HepG2 (cell line): ENCODE measurements at regions not wholly inside any gene's neighbourhood (a gene's known extent, or its start where the extent isn't known, plus 50 kb on each side); places are given as distances from the start of the nearest gene placed in this dataset.

Source experiments
- ATAC-seq: fragments of 200-7000 bp; cut with Tn5 transposase; 3 replicates; pipeline ENCODE4 v1.9.1; 2020; ENCODE audit warnings: mild to moderate bottlenecking, moderate library complexity
- BruUV-seq: library from RNA; stranded (reverse); fragments of 400-500 nt; replicated peaks from 2 replicates; lab custom pipeline; 2021; lab: Mats Ljungman, UMichigan
- CTCF ChIA-PET: fragments of 300-600 bp; formaldehyde crosslinking; extraction: SDS; loops from one replicate; lab custom pipeline; 2021; ENCODE audit warnings: low total read pairs, inconsistent platforms, low intra/inter-chr PET ratio; lab: Yijun Ruan, JAX
- POLR2A ChIA-PET: fragments of 350-600 bp; sonication (Branson Sonifier 250); formaldehyde crosslinking; loops from one replicate; lab custom pipeline; 2020; ENCODE audit warnings: antibody characterized with exemption, inconsistent platforms; lab: Yijun Ruan, JAX
- DNase-seq: peaks from one replicate; pipeline ENCODE4 v3.0.0-alpha.2; 2015; ENCODE audit warnings: low spot score
- FAIRE-seq: peaks from 3 replicates; lab custom pipeline; 2011; peaks lifted over from hg19 to GRCh38; lab: Jason Lieb, UNC
- H2AFZ ChIP-seq: one replicate; pipeline ENCODE4 v1.6.1; 2011; ENCODE audit warnings: low read length, inconsistent platforms
- H3K27ac ChIP-seq: fragments of 300-600 bp; 3 replicates; pipeline ENCODE4 v1.8.0; 2011; ENCODE audit warnings: mixed run types, mild to moderate bottlenecking, mixed read lengths, low read length, inconsistent platforms; ENCODE audit not compliant: insufficient read depth; ENCODE audit errors: extremely low read length
- H3K27me3 ChIP-seq, 2 experiments: fragments of 200-600 bp in 1 of 2; 2 replicates in 1 of 2; 3 replicates in 1 of 2; pipeline versions ENCODE4 v1.6.0 to v1.8.0; 2011; ENCODE audit warnings: low read length in 2 of 2, mild to moderate bottlenecking in 2 of 2, moderate library complexity in 2 of 2, inconsistent platforms in 1 of 2; ENCODE audit not compliant: insufficient read depth in 2 of 2, control insufficient read depth in 1 of 2
- H3K36me3 ChIP-seq, 2 experiments: fragments of 200-600 bp in 1 of 2; replicated peaks in 1 of 2; 2 replicates in 1 of 2; 3 replicates in 1 of 2; pipeline versions ENCODE4 v1.5.1 to v1.8.0; 2011; ENCODE audit warnings: low read length in 2 of 2, inconsistent platforms in 1 of 2; ENCODE audit not compliant: insufficient read depth in 2 of 2, control insufficient read depth in 1 of 2
- H3K4me1 ChIP-seq: 2 replicates; pipeline ENCODE4 v1.5.1; 2012; ENCODE audit warnings: low read length, inconsistent platforms; ENCODE audit not compliant: insufficient read depth
- H3K4me2 ChIP-seq: 2 replicates; pipeline ENCODE4 v1.6.0; 2011; ENCODE audit warnings: low read depth, low read length, inconsistent platforms
- H3K4me3 ChIP-seq, 3 experiments: fragments of 200-600 bp in 1 of 3; sonication (generic), shearing (Covaris generic) in 1 of 3; replicated peaks in 1 of 3; 2 replicates each; pipeline ENCODE4 v1.5.1; 2011 to 2016; ENCODE audit warnings: low read length in 3 of 3, inconsistent platforms in 2 of 3, low read depth in 2 of 3, mild to moderate bottlenecking in 2 of 3, control low read depth in 1 of 3, mixed read lengths in 1 of 3; ENCODE audit not compliant: insufficient read depth in 1 of 3
- H3K79me2 ChIP-seq: one replicate; pipeline ENCODE4 v1.6.1; 2011; ENCODE audit warnings: low read length, inconsistent platforms; ENCODE audit not compliant: insufficient read depth
- H3K9ac ChIP-seq: 2 replicates; pipeline ENCODE4 v1.6.0; 2011; ENCODE audit warnings: mild to moderate bottlenecking, low read depth, low read length, inconsistent platforms; ENCODE audit not compliant: insufficient read depth
- H3K9me3 ChIP-seq: 2 replicates; pipeline ENCODE4 v1.5.1; 2012; ENCODE audit warnings: mild to moderate bottlenecking, low read length
- H4K20me1 ChIP-seq: 2 replicates; pipeline ENCODE4 v1.6.0; 2011; ENCODE audit warnings: inconsistent platforms, mild to moderate bottlenecking, low read length, moderate library complexity; ENCODE audit not compliant: insufficient read depth
- ARID2 ChIP-seq: sonication (generic); formaldehyde crosslinking; IDR thresholded peaks from 2 replicates; pipeline ENCODE4 v1.8.1; 2022; ENCODE audit warnings: mild to moderate bottlenecking, missing genetic modification reagents, borderline replicate concordance
- ARID3A ChIP-seq: IDR thresholded peaks from 2 replicates; pipeline ENCODE4 v1.6.1; 2012; ENCODE audit warnings: low read depth, low read length, improper control_type of control experiment
- ATF4 ChIP-seq, 2 experiments: fragments of 450-650 bp in 1 of 2; sonication (generic) in 1 of 2; formaldehyde crosslinking; IDR thresholded peaks; 2 replicates each; pipeline versions ENCODE4 v1.5.0 to v1.8.0; 2020 to 2022; ENCODE audit warnings: mild to moderate bottlenecking in 1 of 2, missing genetic modification reagents in 1 of 2
- EZH2 ChIP-seq: conservative IDR thresholded peaks from 2 replicates; pipeline ENCODE4 v1.6.1; 2012; ENCODE audit warnings: mild to moderate bottlenecking, low read depth, low read length, moderate library complexity
- MYC ChIP-seq: sonication (generic); formaldehyde crosslinking; IDR thresholded peaks from 2 replicates; pipeline ENCODE4 v1.9.0; 2021; ENCODE audit warnings: missing genetic modification reagents, borderline replicate concordance
- RBM22 ChIP-seq: fragments of 200-400 bp; formaldehyde crosslinking; optimal IDR thresholded peaks from 2 replicates; pipeline ENCODE3; 2017; ENCODE audit warnings: mild to moderate bottlenecking, low read length, moderate library complexity
- SRSF1 ChIP-seq: fragments of 200-400 bp; formaldehyde crosslinking; optimal IDR thresholded peaks from 2 replicates; pipeline ENCODE3; 2017; ENCODE audit warnings: mild to moderate bottlenecking, low read depth, low read length, moderate library complexity
- TBL1XR1 ChIP-seq: fragments of 150-350 bp; IDR thresholded peaks from 2 replicates; pipeline ENCODE4 v1.6.1; 2014; ENCODE audit warnings: borderline replicate concordance, low read length; ENCODE audit not compliant: partially characterized antibody
- TERF1 ChIP-seq: sonication (generic); formaldehyde crosslinking; IDR thresholded peaks from 2 replicates; pipeline ENCODE4 v1.8.0; 2022; ENCODE audit warnings: mild to moderate bottlenecking, missing genetic modification reagents, moderate library complexity
- ZBTB38 ChIP-seq: sonication (generic); formaldehyde crosslinking; IDR thresholded peaks from 2 replicates; pipeline ENCODE4 v1.5.1; 2020; ENCODE audit warnings: mild to moderate bottlenecking, missing genetic modification reagents
- ZBTB39 ChIP-seq: sonication (generic); formaldehyde crosslinking; IDR thresholded peaks from 2 replicates; pipeline ENCODE4 v1.5.0; 2020; ENCODE audit warnings: missing genetic modification reagents
- ZBTB7B ChIP-seq: sonication (generic); formaldehyde crosslinking; IDR thresholded peaks from 2 replicates; pipeline ENCODE4 v1.4.0; 2020; ENCODE audit warnings: missing genetic modification reagents
- ZFAT ChIP-seq: sonication (generic); formaldehyde crosslinking; conservative IDR thresholded peaks from 2 replicates; pipeline ENCODE4 v1.8.1; 2023; ENCODE audit warnings: missing genetic modification reagents, inconsistent platforms
- ZNF207 ChIP-seq: fragments of 450-650 bp; IDR thresholded peaks from 2 replicates; pipeline ENCODE4 v1.6.1; 2016; ENCODE audit warnings: antibody characterized with exemption, borderline replicate concordance
- ZNF446 ChIP-seq: sonication (generic); formaldehyde crosslinking; IDR thresholded peaks from 2 replicates; pipeline ENCODE4 v1.5.0; 2020; ENCODE audit warnings: mild to moderate bottlenecking, missing genetic modification reagents
- ZNF672 ChIP-seq: sonication (generic); formaldehyde crosslinking; IDR thresholded peaks from 2 replicates; pipeline ENCODE4 v1.8.1; 2022; ENCODE audit warnings: missing genetic modification reagents
- ZNF709 ChIP-seq: sonication (generic); formaldehyde crosslinking; IDR thresholded peaks from 2 replicates; pipeline ENCODE4 v1.5.0; 2020; ENCODE audit warnings: mild to moderate bottlenecking, missing genetic modification reagents
- ZNF737 ChIP-seq: sonication (generic); formaldehyde crosslinking; IDR thresholded peaks from 2 replicates; pipeline ENCODE4 v1.5.0; 2020; ENCODE audit warnings: missing genetic modification reagents, mild to moderate bottlenecking, borderline replicate concordance
- WGBS: methylation state at CpG from one replicate; pipeline ENCODE4 v1.1.6; 2017; ENCODE audit warnings: low lambda C conversion rate; 5-methylcytosine and 5-hydroxymethylcytosine counted together
- in situ Hi-C: cut with HindIII; loops from 2 replicates; pipeline ENCODE4 v1.10.0; 2017; ENCODE audit warnings: low pct_unique_long_range_greater_than_20kb; ENCODE audit not compliant: extremely low pct_ligation_motif_present
- intact Hi-C: fragments of 100-400 bp; cut with micrococcal nuclease; formaldehyde crosslinking; loops from one replicate; pipeline ENCODE4 v1.10.0; 2022; ENCODE audit not compliant: unreplicated experiment

- Histone ChIP-seq H3K27ac (peak overlapping the region; percentile 55), H3K79me2 (no peaks in the 10 kb centered on the region), H3K36me3 (no peaks in the 10 kb centered on the region), H3K4me1 (peaks cover 70% of the 10 kb centered on the region), H3K9ac (0 out of 2 replicates have a peak overlapping the region, but pooled peaks have one; percentile 2), H2AFZ (peak overlapping the region; percentile 44), H4K20me1 (no peaks in the 10 kb centered on the region), H3K27me3 (no peaks in the 10 kb centered on the region), H3K9me3 (no peaks in the 10 kb centered on the region), H3K4me3 (no peak overlapping the region), H3K4me2 (0 out of 2 replicates have a peak overlapping the region, but pooled peaks have one; percentile 13)
- ATAC-seq (no peak), FAIRE-seq (no peak), DNase-seq (no peak)
- ChIA-PET CTCF (no interaction called here), POLR2A (interaction anchor here (0.7 to 5.1 kb wide), 13 partner anchors 12 to 163 kb away, joined by 3 to 111 read pairs (median 6); partner anchors contain the start of gene EHBP1)
- BruUV-seq, result no TSS peak
- in situ Hi-C loops (loop anchor here (5.0 kb wide), 1 partner anchor 37 kb away; no protein-coding TSS in a partner anchor), intact Hi-C loops (no loop called here)
- WGBS, result 95% methylated on average over 4 of the region's 4 CpGs
- TF ChIP-seq ARID2 (CRISPR knock-in tag), result no peak
- no peak for TF ChIP-seq ZNF446 (CRISPR knock-in tag)
- no peak for TF ChIP-seq ARID3A
- no peak for TF ChIP-seq TBL1XR1
- TF ChIP-seq ATF4 (CRISPR knock-in tag; IDR thresholded peaks at IDR 0.05), result 0 out of 4 replicates have a peak, but pooled peaks of 1 of the 2 experiments have one; percentile 11
- no peak for TF ChIP-seq SRSF1
- TF ChIP-seq ZNF709 (CRISPR knock-in tag), result 0 out of 2 replicates have a peak, but pooled peaks have one; percentile 40
- no peak for TF ChIP-seq ZBTB7B (CRISPR knock-in tag)
- TF ChIP-seq RBM22, result no peak
- TF ChIP-seq ZNF207, result no peak
- TF ChIP-seq ZBTB39 (CRISPR knock-in tag), result no peak
- no peak for TF ChIP-seq ZNF672 (CRISPR knock-in tag)
- no peak for TF ChIP-seq EZH2
- peak; percentile 65; the same call in 1 of the 2 replicates for TF ChIP-seq ZBTB38 (CRISPR knock-in tag)
- TF ChIP-seq ZNF737 (CRISPR knock-in tag), result no peak
- TF ChIP-seq ZFAT, result no peak
- TF ChIP-seq MYC (CRISPR knock-in tag), result no peak
- no peak for TF ChIP-seq TERF1 (CRISPR knock-in tag)
These were observed 58.6 kb upstream of the TMEM17 start for GRCh38 chr2:62564380-62565137.
